H1 (cell line): ENCODE measurements at regions not wholly inside any gene's neighbourhood (a gene's known extent, or its start where the extent isn't known, plus 50 kb on each side); places are given as distances from the start of the nearest gene placed in this dataset.
A peak's percentile ranks its signal among the peaks of the same experiment; 100 is the strongest.

Experiments
- CTCF ChIA-PET: fragments of 300-600 bp; sonication (Branson Sonifier 250); formaldehyde crosslinking; loops from one replicate; lab custom pipeline; 2021; ENCODE audit not compliant: partially characterized antibody; lab: Charles Lee
- POLR2A ChIA-PET: fragments of 300-600 bp; sonication (Branson Sonifier 250); formaldehyde crosslinking; loops from one replicate; lab custom pipeline; 2021; ENCODE audit warnings: inconsistent platforms; ENCODE audit not compliant: partially characterized antibody; lab: Charles Lee
- DNase-seq, 2 experiments: peaks; one replicate each; pipeline versions ENCODE4 v3.0.0 to v3.0.0-alpha.2; 2010 to 2022; ENCODE audit warnings: low spot score in 2 of 2, low read depth in 1 of 2, mixed read lengths in 1 of 2
- FAIRE-seq: peaks from 2 replicates; lab custom pipeline; 2011; peaks lifted over from hg19 to GRCh38; lab: Jason Lieb, UNC
- H2AFZ ChIP-seq: 2 replicates; pipeline ENCODE4 v1.8.1; 2012; ENCODE audit warnings: low read length, inconsistent platforms
- H2AK5ac ChIP-seq: 2 replicates; pipeline ENCODE4 v1.6.1; 2013; ENCODE audit warnings: low read depth, low read length
- H2BK120ac ChIP-seq: replicated peaks from 2 replicates; pipeline ENCODE3; 2013; ENCODE audit warnings: low read depth, low read length, inconsistent platforms
- H2BK12ac ChIP-seq: 2 replicates; pipeline ENCODE4 v1.6.1; 2013; ENCODE audit warnings: low read depth, low read length
- H2BK15ac ChIP-seq: 2 replicates; pipeline ENCODE4 v1.6.1; 2013; ENCODE audit warnings: low read length
- H2BK20ac ChIP-seq: 2 replicates; pipeline ENCODE4 v1.6.1; 2013; ENCODE audit warnings: low read length
- H2BK5ac ChIP-seq: 2 replicates; pipeline ENCODE4 v1.6.1; 2013; ENCODE audit warnings: low read depth, low read length
- H3K14ac ChIP-seq: 2 replicates; pipeline ENCODE4 v1.6.1; 2013; ENCODE audit warnings: inconsistent platforms; ENCODE audit not compliant: insufficient read length
- H3K18ac ChIP-seq: 2 replicates; pipeline ENCODE4 v1.6.1; 2013; ENCODE audit warnings: low read length; ENCODE audit errors: extremely low read depth
- H3K23ac ChIP-seq: 2 replicates; pipeline ENCODE4 v1.6.1; 2013; ENCODE audit warnings: inconsistent platforms; ENCODE audit not compliant: insufficient read length
- H3K23me2 ChIP-seq: 2 replicates; pipeline ENCODE4 v1.6.1; 2013; ENCODE audit warnings: low read depth, low read length
- H3K27ac ChIP-seq: 2 replicates; pipeline ENCODE4 v1.6.1; 2011; ENCODE audit warnings: low read depth, low read length, inconsistent platforms
- H3K27me3 ChIP-seq, 4 experiments: replicated peaks in 1 of 4; 1 replicate in 1 of 4; 2 replicates in 3 of 4; pipeline versions ENCODE4 v1.6.1 to v1.8.1; 2011 to 2013; ENCODE audit warnings: low read length in 3 of 4, mild to moderate bottlenecking in 3 of 4, inconsistent platforms in 2 of 4, mixed read lengths in 2 of 4, moderate library complexity in 1 of 4; ENCODE audit not compliant: control insufficient read depth in 3 of 4, insufficient read depth in 3 of 4; ENCODE audit errors: extremely low read depth in 1 of 4
- H3K36me3 ChIP-seq, 4 experiments: 2 replicates each; pipeline versions ENCODE4 v1.6.1 to v1.8.1; 2011 to 2013; ENCODE audit warnings: mild to moderate bottlenecking in 4 of 4, low read length in 3 of 4, moderate library complexity in 2 of 4, control low read depth in 1 of 4, inconsistent platforms in 1 of 4; ENCODE audit not compliant: insufficient read depth in 4 of 4, control insufficient read depth in 2 of 4
- H3K4ac ChIP-seq: replicated peaks from 2 replicates; pipeline ENCODE3; 2013; ENCODE audit warnings: low read length, low read depth, mixed read lengths, inconsistent platforms; ENCODE audit not compliant: insufficient read length
- H3K4me1 ChIP-seq, 4 experiments: replicated peaks in 1 of 4; 1 replicate in 1 of 4; 2 replicates in 3 of 4; pipeline versions ENCODE4 v1.6.1 to v1.8.1; 2011 to 2013; ENCODE audit warnings: low read length in 3 of 4, inconsistent platforms in 2 of 4, mixed read lengths in 1 of 4; ENCODE audit not compliant: insufficient read depth in 4 of 4, control insufficient read depth in 3 of 4
- H3K4me2 ChIP-seq, 2 experiments: 2 replicates each; pipeline versions ENCODE4 v1.6.1 to v1.8.1; 2011 to 2013; ENCODE audit warnings: low read depth in 2 of 2, low read length in 2 of 2, control low read depth in 1 of 2, inconsistent platforms in 1 of 2, mild to moderate bottlenecking in 1 of 2; ENCODE audit not compliant: insufficient read depth in 1 of 2
- H3K4me3 ChIP-seq, 4 experiments: fragments of 200-600, 300-600 bp in 1 of 4; sonication (generic), shearing (Covaris generic), sonication (Bioruptor Twin) in 1 of 4; 2 replicates each; pipeline versions ENCODE4 v1.5.1 to v1.8.1; 2011 to 2016; ENCODE audit warnings: low read length in 4 of 4, low read depth in 3 of 4, control low read depth in 2 of 4, inconsistent platforms in 2 of 4, mild to moderate bottlenecking in 2 of 4, mixed read lengths in 1 of 4, moderate library complexity in 1 of 4; ENCODE audit not compliant: insufficient read depth in 2 of 4; ENCODE audit errors: extremely low read depth in 1 of 4
- H3K56ac ChIP-seq: replicated peaks from 2 replicates; pipeline ENCODE3; 2013; ENCODE audit warnings: low read depth, mild to moderate bottlenecking, mixed read lengths, low read length, inconsistent platforms; ENCODE audit not compliant: insufficient read length
- H3K79me1 ChIP-seq: 2 replicates; pipeline ENCODE4 v1.6.1; 2013; ENCODE audit warnings: low read depth, low read length, control low read depth
- H3K79me2 ChIP-seq, 2 experiments: 2 replicates each; pipeline versions ENCODE4 v1.6.1 to v1.8.1; 2012 to 2013; ENCODE audit warnings: low read length in 2 of 2, mild to moderate bottlenecking in 2 of 2, inconsistent platforms in 1 of 2; ENCODE audit not compliant: insufficient read depth in 2 of 2, control insufficient read depth in 1 of 2
- H3K9ac ChIP-seq, 4 experiments: replicated peaks in 1 of 4; 1 replicate in 1 of 4; 2 replicates in 3 of 4; pipeline versions ENCODE4 v1.6.1 to v1.8.1; 2011 to 2013; ENCODE audit warnings: low read depth in 3 of 4, low read length in 3 of 4, control low read depth in 2 of 4, mild to moderate bottlenecking in 2 of 4, moderate library complexity in 2 of 4, inconsistent platforms in 1 of 4; ENCODE audit errors: extremely low read depth in 1 of 4
- H3K9me3 ChIP-seq, 2 experiments: 2 replicates each; pipeline versions ENCODE4 v1.6.1 to v1.8.1; 2012 to 2013; ENCODE audit warnings: mild to moderate bottlenecking in 2 of 2, moderate library complexity in 2 of 2, control low read depth in 1 of 2, inconsistent platforms in 1 of 2, low read depth in 1 of 2, low read length in 1 of 2, mixed read lengths in 1 of 2; ENCODE audit not compliant: insufficient read depth in 2 of 2
- H4K20me1 ChIP-seq, 2 experiments: replicated peaks in 1 of 2; 2 replicates each; pipeline versions ENCODE3 to v1.8.1; 2011 to 2013; ENCODE audit warnings: inconsistent platforms in 2 of 2, low read length in 2 of 2, mild to moderate bottlenecking in 1 of 2; ENCODE audit not compliant: insufficient read depth in 2 of 2, control insufficient read depth in 1 of 2
- H4K5ac ChIP-seq: 2 replicates; pipeline ENCODE4 v1.6.1; 2013; ENCODE audit warnings: low read length, low read depth, mixed read lengths, inconsistent platforms; ENCODE audit not compliant: insufficient read length
- H4K8ac ChIP-seq: 2 replicates; pipeline ENCODE4 v1.8.0; 2013; ENCODE audit warnings: mild to moderate bottlenecking, moderate library complexity, low read length, inconsistent platforms; ENCODE audit not compliant: insufficient read depth; ENCODE audit errors: extremely low read depth
- H4K91ac ChIP-seq: replicated peaks from 2 replicates; pipeline ENCODE3; 2013; ENCODE audit warnings: low read length, mixed read lengths, inconsistent platforms; ENCODE audit not compliant: insufficient read length
- BRCA1 ChIP-seq: IDR thresholded peaks from 2 replicates; pipeline ENCODE4 v1.6.1; 2012; ENCODE audit warnings: low read depth, low read length, improper control_type of control experiment
- CBX8 ChIP-seq: fragments of 300-800, 300-1000 bp; sonication (generic); IDR thresholded peaks from 2 replicates; pipeline ENCODE4 v1.7.1; 2016; ENCODE audit warnings: low read depth, low read length, borderline replicate concordance
- HDAC2 ChIP-seq, 2 experiments: fragments of 300-600 bp in 1 of 2; sonication (generic) in 1 of 2; IDR thresholded peaks; 2 replicates each; pipeline ENCODE4 v1.6.1; 2011 to 2012; ENCODE audit warnings: low read depth in 2 of 2, low read length in 2 of 2, mild to moderate bottlenecking in 2 of 2, moderate library complexity in 2 of 2, borderline replicate concordance in 1 of 2, inconsistent platforms in 1 of 2
- PHF8 ChIP-seq: fragments of 200-600 bp; sonication (generic); conservative IDR thresholded peaks from 2 replicates; pipeline ENCODE4 v1.7.1; 2012; ENCODE audit warnings: low read depth, mild to moderate bottlenecking, inconsistent platforms, low read length, moderate library complexity
- WGBS, 2 experiments: shearing (Covaris generic) in 1 of 2; methylation state at CpG; one replicate each; pipeline versions ENCODE4 v1.1.6 to v1.1.7; 2013 to 2015; ENCODE audit warnings: low lambda C conversion rate in 2 of 2, mixed read lengths in 2 of 2, inconsistent platforms in 1 of 2, low coverage in 1 of 2, missing lambda C conversion rate in 1 of 2; ENCODE audit not compliant: insufficient replicate concordance in 2 of 2, insufficient coverage in 1 of 2, insufficient read length in 1 of 2; ENCODE audit errors: extremely low coverage in 1 of 2, missing lambda C conversion rate in 1 of 2; 5-methylcytosine and 5-hydroxymethylcytosine counted together

DNA sequence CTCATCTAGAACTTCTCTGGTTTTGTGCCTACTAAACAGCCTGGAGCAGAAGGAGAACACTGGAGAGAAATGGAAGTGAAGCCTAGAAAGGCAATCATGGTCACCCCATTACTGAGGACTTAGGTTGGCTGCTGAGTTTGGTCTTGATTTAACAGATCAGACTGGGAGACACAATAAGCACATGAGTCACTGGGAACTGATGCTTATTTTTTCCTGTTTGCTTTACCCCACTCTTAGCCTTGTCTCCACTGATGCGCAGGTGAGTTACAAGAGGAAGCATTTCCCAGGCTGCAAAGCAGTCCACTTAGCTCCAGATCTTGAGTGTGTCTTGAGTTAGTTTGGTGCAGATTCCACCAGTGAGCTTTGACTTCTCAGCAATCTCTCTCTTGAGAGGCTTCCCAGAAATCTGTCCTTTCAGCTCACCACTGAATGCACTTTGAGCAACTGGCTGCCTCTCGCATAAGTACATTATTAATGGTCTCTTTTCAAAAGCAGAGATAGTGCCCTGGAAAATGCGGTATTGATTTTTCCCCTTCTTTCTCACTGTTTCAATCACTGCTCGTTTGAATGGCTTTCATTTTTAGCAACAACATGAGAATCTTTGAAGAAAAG is 390.2 kb upstream of the SETBP1 start:
- H4K20me1 ChIP-seq = no peaks in the 10 kb centered on the region
- FAIRE-seq (no peak), DNase-seq (no peak)
- H3K36me3 ChIP-seq = no peaks in the 10 kb centered on the region
- H2AK5ac ChIP-seq = no peak overlapping the region
- H2BK15ac ChIP-seq = no peak overlapping the region
- no peaks in the 10 kb centered on the region for H3K79me1 ChIP-seq
- 85% methylated on average over 4 of the region's 4 CpGs; no CpG with 5 or more reads in 1 of the 2 experiments for WGBS, 2 experiments
- H3K4me3 ChIP-seq = no peak overlapping the region
- H3K9ac ChIP-seq = no peak overlapping the region
- H3K18ac ChIP-seq = no peak overlapping the region
- no peak overlapping the region for H3K56ac ChIP-seq
- no peak overlapping the region for H3K4me2 ChIP-seq
- no peak overlapping the region for H4K5ac ChIP-seq
- no peak overlapping the region for H4K8ac ChIP-seq
- H3K27me3 ChIP-seq = no peaks in the 10 kb centered on the region
- H2AFZ ChIP-seq = peak overlapping the region; percentile 72; the same call in 1 of the 2 replicates
- no peaks in the 10 kb centered on the region for H3K9me3 ChIP-seq
- no peaks in the 10 kb centered on the region for H3K4me1 ChIP-seq
- ChIA-PET CTCF (interaction anchor here (1.3 kb wide), 1 partner anchor 160 kb away, joined by 6 read pairs; no protein-coding TSS in a partner anchor), POLR2A (no interaction called here)
- no peaks in the 10 kb centered on the region for H3K23me2 ChIP-seq
- H2BK20ac ChIP-seq = no peak overlapping the region
- H3K79me2 ChIP-seq = no peaks in the 10 kb centered on the region
- H3K27ac ChIP-seq = no peak overlapping the region
- H3K23ac ChIP-seq = no peak overlapping the region
- no peak overlapping the region for H2BK120ac ChIP-seq
- no peak overlapping the region for H3K4ac ChIP-seq
- H4K91ac ChIP-seq = no peak overlapping the region
- H3K14ac ChIP-seq = no peak overlapping the region
- no peak overlapping the region for H2BK5ac ChIP-seq
- H2BK12ac ChIP-seq = no peak overlapping the region
- TF ChIP-seq BRCA1 (no peak), CBX8 (no peak), PHF8 (no peak), HDAC2 (IDR thresholded peaks at IDR 0.05; ENCODE audit: borderline replicate concordance in 1 of 2, low read depth in 2 of 2, low read length in 2 of 2) (no peak)
